ENCODE measurements at regions not wholly inside any gene's neighbourhood (a gene's known extent, or its start where the extent isn't known, plus 50 kb on each side); places are given as distances from the start of the nearest gene placed in this dataset.

DNA sequence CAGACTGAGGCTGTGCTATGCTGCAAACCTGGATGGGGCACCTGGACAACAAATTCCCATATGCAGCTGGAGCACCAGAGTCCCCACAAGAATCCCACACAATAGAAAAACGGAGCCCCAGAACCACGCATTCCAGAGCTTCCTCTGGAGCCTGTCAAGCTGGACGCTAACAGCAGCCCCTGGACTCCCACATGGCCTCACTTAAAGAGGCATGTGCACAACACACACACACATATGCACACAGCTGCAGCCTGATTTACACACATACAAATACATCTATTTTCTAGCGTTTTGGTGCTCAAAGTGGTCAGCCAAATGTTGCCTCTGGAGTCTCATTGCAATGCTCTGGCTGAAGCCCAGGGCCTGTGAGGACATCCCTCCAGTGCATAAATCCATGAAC lies 632.7 kb upstream of the ID2 start:
- H3K9me3 ChIP-seq (ENCODE audit: control insufficient read depth in 1 of 2, low read length in 2 of 2): no peaks in the 10 kb centered on the region
- no peaks in the 10 kb centered on the region for H3K27me3 ChIP-seq (ENCODE audit: low read depth, low read length)
- no peak overlapping the region for H3K4me3 ChIP-seq (ENCODE audit: low read depth in 1 of 2, low read length in 2 of 2)
- no peak overlapping the region for H3K27ac ChIP-seq (ENCODE audit: low read length)
- H3K4me1 ChIP-seq (ENCODE audit: control insufficient read depth in 1 of 2, insufficient read depth in 2 of 2, low read length in 2 of 2): no peaks in the 10 kb centered on the region
- no peaks in the 10 kb centered on the region for H3K36me3 ChIP-seq (ENCODE audit: control insufficient read depth in 1 of 2, insufficient read depth in 2 of 2, low read length in 2 of 2)

DNA sequence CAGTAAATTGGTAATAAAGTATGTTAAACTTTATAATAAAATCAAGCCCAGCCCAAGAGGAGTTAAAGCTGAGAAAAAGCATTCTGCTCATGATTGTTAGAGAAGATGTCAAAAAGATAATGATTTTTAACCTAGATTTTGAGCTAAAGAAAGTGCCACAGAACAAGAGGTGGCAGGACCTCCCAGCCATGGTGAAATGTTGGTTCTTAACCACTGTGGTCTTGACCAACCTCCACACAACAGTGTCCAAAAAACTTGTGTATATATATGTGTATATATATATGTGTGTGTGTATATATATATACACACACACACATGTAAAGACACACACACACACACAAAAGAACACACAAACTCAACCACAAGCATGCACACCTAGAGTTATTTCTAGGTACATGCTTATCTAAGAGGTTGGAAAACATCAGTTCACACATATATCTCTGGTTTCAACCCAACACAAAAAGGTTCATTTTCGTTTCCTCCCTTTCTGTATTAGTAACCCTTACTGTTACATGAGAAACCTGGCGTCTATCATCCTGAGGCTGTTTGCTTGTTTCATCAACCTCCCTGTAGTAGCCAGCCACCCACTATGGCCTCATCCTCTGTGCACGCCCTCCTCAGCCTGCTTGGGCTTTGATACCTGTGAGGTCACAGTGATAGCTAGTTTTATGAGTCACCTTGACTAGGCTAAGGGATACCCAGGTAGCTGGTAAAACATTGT lies 631.8 kb upstream of the ID2 start:
- H3K9me3 ChIP-seq (ENCODE audit: control insufficient read depth in 1 of 2, low read length in 2 of 2): no peaks in the 10 kb centered on the region
- no peaks in the 10 kb centered on the region for H3K4me1 ChIP-seq (ENCODE audit: control insufficient read depth in 1 of 2, insufficient read depth in 2 of 2, low read length in 2 of 2)
- H3K4me3 ChIP-seq (ENCODE audit: low read depth in 1 of 2, low read length in 2 of 2): no peak overlapping the region
- H3K36me3 ChIP-seq (ENCODE audit: control insufficient read depth in 1 of 2, insufficient read depth in 2 of 2, low read length in 2 of 2): no peaks in the 10 kb centered on the region
- no peak overlapping the region for H3K27ac ChIP-seq (ENCODE audit: low read length)
- H3K27me3 ChIP-seq (ENCODE audit: low read depth, low read length): no peaks in the 10 kb centered on the region

DNA sequence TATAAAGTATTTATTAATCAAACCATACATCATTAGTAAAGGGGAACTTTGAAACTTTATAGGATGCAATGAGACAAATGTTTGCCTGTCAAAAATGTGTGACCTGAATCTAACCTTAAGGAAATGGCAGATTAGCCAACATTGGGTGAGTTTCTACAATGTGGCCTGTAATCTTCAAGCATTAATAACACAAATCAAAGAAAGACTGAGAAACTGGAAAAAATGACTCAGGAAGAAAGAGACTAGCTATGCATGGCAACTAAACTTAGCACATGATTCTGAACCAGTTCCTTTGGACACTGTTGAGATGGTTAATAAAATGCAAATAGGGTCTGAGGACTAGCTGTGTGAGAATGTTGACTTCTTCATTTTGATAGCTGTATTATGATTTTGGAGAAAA lies 628.6 kb upstream of the ID2 start:
- no peak overlapping the region for H3K27ac ChIP-seq (ENCODE audit: low read length)
- H3K27me3 ChIP-seq (ENCODE audit: low read depth, low read length): no peaks in the 10 kb centered on the region
- H3K36me3 ChIP-seq (ENCODE audit: control insufficient read depth in 1 of 2, insufficient read depth in 2 of 2, low read length in 2 of 2): no peaks in the 10 kb centered on the region
- no peaks in the 10 kb centered on the region for H3K9me3 ChIP-seq (ENCODE audit: control insufficient read depth in 1 of 2, low read length in 2 of 2)
- no peaks in the 10 kb centered on the region for H3K4me1 ChIP-seq (ENCODE audit: control insufficient read depth in 1 of 2, insufficient read depth in 2 of 2, low read length in 2 of 2)
- H3K4me3 ChIP-seq (ENCODE audit: low read depth in 1 of 2, low read length in 2 of 2): no peak overlapping the region

DNA sequence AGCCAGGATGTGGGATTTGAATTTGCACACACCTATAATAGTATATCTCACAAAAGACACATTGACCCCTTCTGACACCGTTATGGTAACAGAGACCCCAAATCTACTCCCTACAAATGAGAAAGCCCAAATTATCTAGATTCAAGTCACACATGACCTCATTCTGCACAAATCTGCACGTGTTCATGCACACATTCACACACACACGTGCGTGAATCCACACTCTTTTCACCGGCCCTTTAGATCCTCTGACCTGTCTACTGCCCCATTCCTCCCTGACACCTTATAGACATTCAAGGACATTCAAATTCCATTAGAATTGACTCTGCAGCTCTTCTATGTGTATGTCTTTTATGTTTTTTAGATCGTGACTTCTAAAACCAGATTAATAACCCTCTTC lies 627.8 kb upstream of the ID2 start:
- no peaks in the 10 kb centered on the region for H3K4me1 ChIP-seq (ENCODE audit: control insufficient read depth in 1 of 2, insufficient read depth in 2 of 2, low read length in 2 of 2)
- H3K27ac ChIP-seq (ENCODE audit: low read length): no peak overlapping the region
- no peaks in the 10 kb centered on the region for H3K9me3 ChIP-seq (ENCODE audit: control insufficient read depth in 1 of 2, low read length in 2 of 2)
- H3K36me3 ChIP-seq (ENCODE audit: control insufficient read depth in 1 of 2, insufficient read depth in 2 of 2, low read length in 2 of 2): no peaks in the 10 kb centered on the region
- no peaks in the 10 kb centered on the region for H3K27me3 ChIP-seq (ENCODE audit: low read depth, low read length)
- H3K4me3 ChIP-seq (ENCODE audit: low read depth in 1 of 2, low read length in 2 of 2): no peak overlapping the region

DNA sequence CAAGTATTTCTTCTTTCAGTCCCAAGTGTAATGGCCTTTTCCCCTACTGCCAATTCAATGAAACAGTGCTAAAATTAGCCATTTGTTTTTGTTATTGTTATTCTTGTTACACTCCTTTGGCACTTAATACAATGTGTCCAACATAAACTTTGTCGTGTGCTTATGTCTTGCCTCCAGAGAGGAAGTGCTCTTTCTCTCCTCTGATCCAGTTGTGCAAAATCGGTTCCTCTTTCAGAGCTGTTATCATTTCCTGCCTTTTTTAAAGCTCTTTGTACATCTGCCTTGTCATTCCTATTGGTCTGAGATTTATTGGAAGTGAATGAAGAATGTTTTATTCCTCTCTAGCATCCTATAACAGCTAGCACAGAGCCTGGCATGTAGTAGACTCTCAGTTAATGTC lies 623.2 kb upstream of the ID2 start:
- no peaks in the 10 kb centered on the region for H3K36me3 ChIP-seq (ENCODE audit: control insufficient read depth in 1 of 2, insufficient read depth in 2 of 2, low read length in 2 of 2)
- H3K4me1 ChIP-seq (ENCODE audit: control insufficient read depth in 1 of 2, insufficient read depth in 2 of 2, low read length in 2 of 2): no peaks in the 10 kb centered on the region
- H3K27me3 ChIP-seq (ENCODE audit: low read depth, low read length): no peaks in the 10 kb centered on the region
- no peak overlapping the region for H3K4me3 ChIP-seq (ENCODE audit: low read depth in 1 of 2, low read length in 2 of 2)
- H3K9me3 ChIP-seq (ENCODE audit: control insufficient read depth in 1 of 2, low read length in 2 of 2): no peaks in the 10 kb centered on the region
- H3K27ac ChIP-seq (ENCODE audit: low read length): no peak overlapping the region

DNA sequence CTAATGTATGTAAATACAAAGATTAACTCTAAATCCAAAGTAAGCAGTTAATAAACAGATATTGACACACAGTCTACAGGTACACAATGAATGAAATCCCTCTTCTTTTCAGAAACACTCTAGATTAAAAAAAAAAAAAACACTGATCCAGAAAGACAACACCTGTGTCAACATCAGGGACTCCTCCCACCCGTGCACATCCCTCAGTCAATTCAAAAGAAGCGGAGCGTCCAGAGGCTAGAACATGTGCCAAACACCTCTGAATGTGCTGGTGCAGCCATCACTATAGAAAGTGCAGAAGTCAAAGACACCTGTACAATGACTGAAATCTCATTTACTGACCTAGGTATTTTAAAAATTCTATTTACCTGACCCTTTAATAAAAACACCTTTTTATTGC lies 622.6 kb upstream of the ID2 start:
- H3K9me3 ChIP-seq (ENCODE audit: control insufficient read depth in 1 of 2, low read length in 2 of 2): no peaks in the 10 kb centered on the region
- H3K27ac ChIP-seq (ENCODE audit: low read length): no peak overlapping the region
- H3K4me3 ChIP-seq (ENCODE audit: low read depth in 1 of 2, low read length in 2 of 2): no peak overlapping the region
- H3K36me3 ChIP-seq (ENCODE audit: control insufficient read depth in 1 of 2, insufficient read depth in 2 of 2, low read length in 2 of 2): no peaks in the 10 kb centered on the region
- no peaks in the 10 kb centered on the region for H3K4me1 ChIP-seq (ENCODE audit: control insufficient read depth in 1 of 2, insufficient read depth in 2 of 2, low read length in 2 of 2)
- H3K27me3 ChIP-seq (ENCODE audit: low read depth, low read length): no peaks in the 10 kb centered on the region

DNA sequence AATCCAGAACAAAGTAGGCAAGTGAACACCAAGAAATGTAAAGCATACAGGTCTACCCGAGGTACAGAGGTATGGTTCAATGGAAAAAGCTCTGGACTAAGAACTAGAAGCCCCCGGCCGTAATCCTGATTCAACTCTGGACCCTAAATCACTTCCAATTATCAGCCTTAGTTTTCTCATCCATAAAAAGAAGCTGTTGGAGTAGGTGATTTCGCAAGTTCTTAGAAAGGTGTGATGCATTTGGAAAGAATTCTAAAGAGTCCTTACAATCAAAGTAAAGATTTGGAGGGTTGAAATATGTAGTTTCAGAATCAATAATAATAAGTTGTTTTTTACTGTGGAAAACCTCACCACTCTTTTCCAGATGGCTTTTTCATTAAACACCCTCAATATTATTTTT lies 622.1 kb upstream of the ID2 start:
- no peak overlapping the region for H3K4me3 ChIP-seq (ENCODE audit: low read depth in 1 of 2, low read length in 2 of 2)
- H3K36me3 ChIP-seq (ENCODE audit: control insufficient read depth in 1 of 2, insufficient read depth in 2 of 2, low read length in 2 of 2): no peaks in the 10 kb centered on the region
- no peaks in the 10 kb centered on the region for H3K9me3 ChIP-seq (ENCODE audit: control insufficient read depth in 1 of 2, low read length in 2 of 2)
- H3K4me1 ChIP-seq (ENCODE audit: control insufficient read depth in 1 of 2, insufficient read depth in 2 of 2, low read length in 2 of 2): no peaks in the 10 kb centered on the region
- no peak overlapping the region for H3K27ac ChIP-seq (ENCODE audit: low read length)
- no peaks in the 10 kb centered on the region for H3K27me3 ChIP-seq (ENCODE audit: low read depth, low read length)

DNA sequence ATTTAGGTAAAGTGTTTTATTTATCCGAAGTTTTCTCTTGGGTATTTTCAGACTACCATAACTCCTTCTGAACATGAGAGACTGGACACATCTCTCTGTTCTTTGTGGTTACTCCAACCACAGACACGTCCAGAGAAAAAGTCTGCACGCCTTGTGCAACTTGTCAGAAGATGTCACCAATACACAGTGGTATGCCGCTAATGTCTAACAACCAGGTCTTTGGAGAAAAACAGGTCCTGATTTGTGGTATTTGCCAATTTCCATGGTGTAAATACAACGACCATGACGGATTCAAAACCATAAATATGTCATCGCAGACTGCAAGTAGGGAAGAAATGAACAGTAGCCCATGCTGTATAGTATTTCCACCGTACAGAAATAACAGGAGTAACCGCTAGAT lies 620.6 kb upstream of the ID2 start:
- H3K4me3 ChIP-seq (ENCODE audit: low read depth in 1 of 2, low read length in 2 of 2): no peak overlapping the region
- no peaks in the 10 kb centered on the region for H3K4me1 ChIP-seq (ENCODE audit: control insufficient read depth in 1 of 2, insufficient read depth in 2 of 2, low read length in 2 of 2)
- no peaks in the 10 kb centered on the region for H3K36me3 ChIP-seq (ENCODE audit: control insufficient read depth in 1 of 2, insufficient read depth in 2 of 2, low read length in 2 of 2)
- H3K9me3 ChIP-seq (ENCODE audit: control insufficient read depth in 1 of 2, low read length in 2 of 2): no peaks in the 10 kb centered on the region
- H3K27me3 ChIP-seq (ENCODE audit: low read depth, low read length): no peaks in the 10 kb centered on the region
- H3K27ac ChIP-seq (ENCODE audit: low read length): no peak overlapping the region

DNA sequence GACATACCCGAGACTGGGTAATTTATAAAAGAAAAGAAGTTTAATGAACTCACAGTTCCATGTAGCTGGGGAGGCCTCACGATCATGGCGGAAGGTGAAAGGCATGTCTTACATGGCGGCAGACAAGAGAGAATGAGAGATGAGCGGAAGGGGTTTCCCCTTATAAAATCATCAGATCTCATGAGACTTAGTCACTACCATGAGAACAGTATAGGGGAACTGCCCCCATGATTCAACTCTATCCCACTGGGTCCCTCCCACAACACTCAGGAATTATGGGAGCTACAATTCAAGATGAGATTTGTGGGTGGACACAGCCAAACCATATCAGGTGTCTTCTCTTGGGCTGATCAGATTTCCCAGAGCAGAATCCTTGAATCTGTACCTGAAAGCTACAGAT lies 617.3 kb upstream of the ID2 start:
- no peaks in the 10 kb centered on the region for H3K9me3 ChIP-seq (ENCODE audit: control insufficient read depth in 1 of 2, low read length in 2 of 2)
- H3K27ac ChIP-seq (ENCODE audit: low read length): no peak overlapping the region
- H3K36me3 ChIP-seq (ENCODE audit: control insufficient read depth in 1 of 2, insufficient read depth in 2 of 2, low read length in 2 of 2): no peaks in the 10 kb centered on the region
- H3K27me3 ChIP-seq (ENCODE audit: low read depth, low read length): no peaks in the 10 kb centered on the region
- H3K4me3 ChIP-seq (ENCODE audit: low read depth in 1 of 2, low read length in 2 of 2): no peak overlapping the region
- H3K4me1 ChIP-seq (ENCODE audit: control insufficient read depth in 1 of 2, insufficient read depth in 2 of 2, low read length in 2 of 2): no peaks in the 10 kb centered on the region

DNA sequence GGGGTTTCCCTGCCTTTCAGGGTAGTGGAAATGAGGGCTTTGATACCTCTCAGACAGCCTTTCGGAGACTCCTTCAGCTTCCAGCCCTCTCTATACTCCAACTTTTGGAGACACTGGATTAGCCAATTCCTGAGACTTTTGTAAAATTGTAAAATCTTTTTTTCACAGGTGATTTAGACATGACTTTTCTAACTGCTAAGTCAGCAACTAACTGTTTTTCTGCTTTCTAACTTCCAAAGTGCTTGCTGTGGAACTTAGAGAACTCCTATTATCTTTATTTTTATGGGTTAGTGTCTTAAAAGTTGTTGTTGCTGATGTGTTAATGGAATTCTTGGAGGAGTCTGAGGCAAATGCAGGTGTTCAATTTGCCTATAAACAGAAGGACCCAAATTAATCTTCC lies 616.7 kb upstream of the ID2 start:
- H3K27me3 ChIP-seq (ENCODE audit: low read depth, low read length): no peaks in the 10 kb centered on the region
- no peaks in the 10 kb centered on the region for H3K4me1 ChIP-seq (ENCODE audit: control insufficient read depth in 1 of 2, insufficient read depth in 2 of 2, low read length in 2 of 2)
- H3K4me3 ChIP-seq (ENCODE audit: low read depth in 1 of 2, low read length in 2 of 2): no peak overlapping the region
- H3K27ac ChIP-seq (ENCODE audit: low read length): no peak overlapping the region
- H3K36me3 ChIP-seq (ENCODE audit: control insufficient read depth in 1 of 2, insufficient read depth in 2 of 2, low read length in 2 of 2): no peaks in the 10 kb centered on the region
- H3K9me3 ChIP-seq (ENCODE audit: control insufficient read depth in 1 of 2, low read length in 2 of 2): no peaks in the 10 kb centered on the region

DNA sequence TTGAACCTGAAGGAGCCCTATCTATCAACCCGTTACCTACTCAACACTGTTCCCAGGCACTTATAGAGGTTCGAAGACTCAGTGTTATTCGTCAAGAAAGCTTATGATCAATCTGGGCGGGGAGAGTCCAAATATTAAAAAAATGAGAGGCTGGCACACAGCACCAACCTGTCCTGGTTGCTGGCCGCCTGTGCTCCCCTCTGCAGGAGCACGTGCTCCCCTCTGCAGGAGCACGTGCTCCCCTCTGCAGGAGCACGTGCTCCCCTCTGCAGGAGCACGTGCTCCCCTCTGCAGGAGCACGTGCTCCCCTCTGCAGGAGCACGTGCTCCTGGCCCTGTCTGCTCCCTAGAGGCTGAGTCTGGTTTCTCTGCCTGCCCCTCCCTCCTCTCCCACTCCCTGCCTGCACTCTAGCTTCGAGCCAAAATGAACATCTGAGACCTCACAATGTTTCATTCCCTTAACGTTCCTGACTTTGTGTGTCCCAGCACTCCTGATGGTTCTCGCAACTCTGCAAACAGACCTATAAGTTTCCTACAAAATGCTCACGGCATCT lies 614.0 kb upstream of the ID2 start:
- no peak overlapping the region for H3K4me3 ChIP-seq (ENCODE audit: low read depth in 1 of 2, low read length in 2 of 2)
- H3K27me3 ChIP-seq (ENCODE audit: low read depth, low read length): no peaks in the 10 kb centered on the region
- H3K9me3 ChIP-seq (ENCODE audit: control insufficient read depth in 1 of 2, low read length in 2 of 2): no peaks in the 10 kb centered on the region
- H3K4me1 ChIP-seq (ENCODE audit: control insufficient read depth in 1 of 2, insufficient read depth in 2 of 2, low read length in 2 of 2): no peaks in the 10 kb centered on the region
- H3K36me3 ChIP-seq (ENCODE audit: control insufficient read depth in 1 of 2, insufficient read depth in 2 of 2, low read length in 2 of 2): no peaks in the 10 kb centered on the region
- H3K27ac ChIP-seq (ENCODE audit: low read length): no peak overlapping the region

DNA sequence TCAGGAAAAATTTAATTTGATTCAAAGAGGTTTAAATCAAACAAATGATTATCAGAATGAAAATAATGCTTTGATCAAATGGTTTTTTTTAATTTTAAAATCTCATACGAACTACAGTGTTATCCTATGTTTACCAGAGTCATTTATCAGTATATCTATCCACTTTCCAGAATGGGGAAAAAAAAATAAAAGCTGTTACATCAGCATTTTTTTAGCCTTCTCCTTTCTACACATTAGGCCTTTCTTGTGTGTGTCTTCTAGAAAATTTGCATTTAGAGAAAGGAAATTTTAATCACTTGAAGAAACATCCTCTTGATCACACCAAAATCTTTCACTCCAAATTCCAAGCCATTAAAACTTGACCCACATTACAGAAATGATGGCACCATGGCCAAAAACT lies 608.9 kb upstream of the ID2 start:
- H3K27me3 ChIP-seq (ENCODE audit: low read depth, low read length): no peaks in the 10 kb centered on the region
- no peaks in the 10 kb centered on the region for H3K36me3 ChIP-seq (ENCODE audit: control insufficient read depth in 1 of 2, insufficient read depth in 2 of 2, low read length in 2 of 2)
- H3K27ac ChIP-seq (ENCODE audit: low read length): no peak overlapping the region
- H3K9me3 ChIP-seq (ENCODE audit: control insufficient read depth in 1 of 2, low read length in 2 of 2): no peaks in the 10 kb centered on the region
- no peaks in the 10 kb centered on the region for H3K4me1 ChIP-seq (ENCODE audit: control insufficient read depth in 1 of 2, insufficient read depth in 2 of 2, low read length in 2 of 2)
- no peak overlapping the region for H3K4me3 ChIP-seq (ENCODE audit: low read depth in 1 of 2, low read length in 2 of 2)

All from muscle layer of duodenum (tissue), 2 donors.